22Rv1 (cell line): ENCODE measurements at regions not wholly inside any gene's neighbourhood (a gene's known extent, or its start where the extent isn't known, plus 50 kb on each side); places are given as distances from the start of the nearest gene placed in this dataset.

Source experiments
- CTCF ChIP-seq: fragments of 450-650 bp; IDR thresholded peaks from 2 replicates; pipeline ENCODE4 v1.5.1; 2017; ENCODE audit warnings: mild to moderate bottlenecking
- ZFX ChIP-seq: fragments of 450-650 bp; IDR thresholded peaks from 2 replicates; pipeline ENCODE4 v1.6.1; 2017; ENCODE audit warnings: antibody characterized with exemption, borderline replicate concordance

GRCh38 chr13:105426441-105426840, 1109.0 kb downstream of the EFNB2 start:
- TF ChIP-seq CTCF, result no peak
- TF ChIP-seq ZFX, result no peak
